Endodermal cell (in vitro differentiated cells): ENCODE measurements at regions not wholly inside any gene's neighbourhood (a gene's known extent, or its start where the extent isn't known, plus 50 kb on each side); places are given as distances from the start of the nearest gene placed in this dataset.

Experiments
- DNase-seq: peaks from one replicate; pipeline ENCODE4 v3.0.0-alpha.2; 2017
- H3K27ac ChIP-seq: 2 replicates; pipeline ENCODE4 v1.5.1; 2013; ENCODE audit warnings: mild to moderate bottlenecking, low read depth, low read length, moderate library complexity
- H3K27me3 ChIP-seq: 2 replicates; pipeline ENCODE4 v1.6.1; 2013; ENCODE audit warnings: mild to moderate bottlenecking, low read length, moderate library complexity; ENCODE audit not compliant: insufficient read depth, control insufficient read depth, poor library complexity, severe bottlenecking
- H3K36me3 ChIP-seq: 2 replicates; pipeline ENCODE4 v1.7.0; 2013; ENCODE audit warnings: mild to moderate bottlenecking, low read length, moderate library complexity; ENCODE audit not compliant: control insufficient read depth, insufficient read depth
- H3K4me1 ChIP-seq: one replicate; pipeline ENCODE4 v1.7.0; 2013; ENCODE audit warnings: low read length; ENCODE audit not compliant: control insufficient read depth, insufficient read depth
- H3K4me3 ChIP-seq: 2 replicates; pipeline ENCODE4 v1.5.1; 2013; ENCODE audit warnings: mild to moderate bottlenecking, low read length, moderate library complexity
- H3K9ac ChIP-seq: 2 replicates; pipeline ENCODE4 v1.6.1; 2013; ENCODE audit warnings: mild to moderate bottlenecking, low read length, moderate library complexity; ENCODE audit not compliant: poor library complexity, severe bottlenecking; ENCODE audit errors: extremely low read depth
- H3K9me3 ChIP-seq: 2 replicates; pipeline ENCODE4 v1.6.1; 2013; ENCODE audit warnings: mild to moderate bottlenecking, low read length, moderate library complexity; ENCODE audit not compliant: control insufficient read depth
- H3K27ac Mint-ChIP-seq: 2 replicates; pipeline ENCODE4 v1.8.0; 2020; ENCODE audit warnings: mixed read lengths
- H3K27me3 Mint-ChIP-seq: 2 replicates; pipeline ENCODE4 v1.8.0; 2021; ENCODE audit warnings: mild to moderate bottlenecking, mixed read lengths; ENCODE audit not compliant: insufficient read depth
- H3K36me3 Mint-ChIP-seq: 2 replicates; pipeline ENCODE4 v1.8.0; 2020; ENCODE audit warnings: low read depth, mixed read lengths
- H3K4me1 Mint-ChIP-seq: 2 replicates; pipeline ENCODE4 v1.8.0; 2020; ENCODE audit warnings: mixed read lengths
- H3K4me3 Mint-ChIP-seq: 2 replicates; pipeline ENCODE4 v1.8.0; 2020; ENCODE audit warnings: mild to moderate bottlenecking, moderate library complexity, mixed read lengths
- H3K9me3 Mint-ChIP-seq: 2 replicates; pipeline ENCODE4 v1.8.0; 2020; ENCODE audit warnings: mild to moderate bottlenecking, mixed read lengths
- CTCF ChIP-seq: fragments of 200-600 bp; sonication (generic); conservative IDR thresholded peaks from 2 replicates; pipeline ENCODE4 v1.5.0; 2021; ENCODE audit warnings: antibody characterized with exemption, mild to moderate bottlenecking
- WGBS, 2 experiments: methylation state at CpG; one replicate each; pipeline versions ENCODE4 v1.1.5 to v1.1.7; 2013; ENCODE audit warnings: missing lambda C conversion rate in 2 of 2, mixed read lengths in 1 of 2; ENCODE audit not compliant: insufficient coverage in 1 of 2, insufficient read length in 1 of 2; 5-methylcytosine and 5-hydroxymethylcytosine counted together

GRCh38 chr2:129428086-129428660, 551.3 kb upstream of the RAB6C start:
- Histone ChIP-seq H3K36me3 (no peaks in the 10 kb centered on the region), H3K4me3 (no peak overlapping the region), H3K9me3 (no peaks in the 10 kb centered on the region), H3K4me1 (no peaks in the 10 kb centered on the region), H3K27me3 (no peaks in the 10 kb centered on the region), H3K9ac (no peak overlapping the region), H3K27ac (no peak overlapping the region)
- Mint-ChIP-seq H3K4me1 (peaks cover 6% of the 10 kb centered on the region), H3K36me3 (no peaks in the 10 kb centered on the region), H3K4me3 (no peak overlapping the region), H3K27me3 (no peaks in the 10 kb centered on the region), H3K27ac (no peak overlapping the region), H3K9me3 (peaks cover 4% of the 10 kb centered on the region)
- no peak for DNase-seq
- TF ChIP-seq CTCF = no peak
- WGBS, 2 experiments = 89 to 97% methylated on average over 7 to 10 of the region's 10 CpGs

- Histone ChIP-seq H3K36me3 (no peaks in the 10 kb centered on the region), H3K4me3 (no peak overlapping the region), H3K9me3 (no peaks in the 10 kb centered on the region), H3K27ac (no peak overlapping the region), H3K4me1 (no peaks in the 10 kb centered on the region), H3K9ac (no peak overlapping the region), H3K27me3 (no peaks in the 10 kb centered on the region)
- no peak overlapping the region for H3K4me3 Mint-ChIP-seq
- no peaks in the 10 kb centered on the region for H3K9me3 Mint-ChIP-seq
- peaks cover 1% of the 10 kb centered on the region for H3K27me3 Mint-ChIP-seq
- peaks cover 6% of the 10 kb centered on the region for H3K4me1 Mint-ChIP-seq
- H3K27ac Mint-ChIP-seq = no peak overlapping the region
- H3K36me3 Mint-ChIP-seq = no peaks in the 10 kb centered on the region
- TF ChIP-seq CTCF = no peak
- WGBS, 2 experiments = 63 to 86% methylated on average over 3 to 7 of the region's 7 CpGs
- DNase-seq = no peak
Observed at GRCh38 chr2:129430911-129431310, 548.6 kb upstream of the RAB6C start.

GRCh38 chr2:129431881-129432280, 547.6 kb upstream of the RAB6C start:
- Mint-ChIP-seq H3K27ac (no peak overlapping the region), H3K27me3 (peaks cover 1% of the 10 kb centered on the region), H3K4me3 (no peak overlapping the region), H3K36me3 (no peaks in the 10 kb centered on the region), H3K4me1 (peaks cover 6% of the 10 kb centered on the region), H3K9me3 (no peaks in the 10 kb centered on the region)
- no peaks in the 10 kb centered on the region for H3K36me3 ChIP-seq
- no peak overlapping the region for H3K27ac ChIP-seq
- no peaks in the 10 kb centered on the region for H3K9me3 ChIP-seq
- no peaks in the 10 kb centered on the region for H3K27me3 ChIP-seq
- WGBS, 2 experiments = 88 to 94% methylated on average over 6 to 7 of the region's 7 CpGs
- no peak overlapping the region for H3K4me3 ChIP-seq
- no peak for TF ChIP-seq CTCF
- DNase-seq = no peak
- H3K4me1 ChIP-seq = no peaks in the 10 kb centered on the region
- H3K9ac ChIP-seq = no peak overlapping the region
